GM19467 (cell line): ENCODE measurements at regions not wholly inside any gene's neighbourhood (a gene's known extent, or its start where the extent isn't known, plus 50 kb on each side); places are given as distances from the start of the nearest gene placed in this dataset.

Source experiments
- ATAC-seq: cut with Tn5 transposase; IDR thresholded peaks from one replicate; pipeline ENCODE4 v1.9.1; 2021; ENCODE audit warnings: mild to moderate bottlenecking, moderate library complexity; ENCODE audit not compliant: unreplicated experiment

DNA sequence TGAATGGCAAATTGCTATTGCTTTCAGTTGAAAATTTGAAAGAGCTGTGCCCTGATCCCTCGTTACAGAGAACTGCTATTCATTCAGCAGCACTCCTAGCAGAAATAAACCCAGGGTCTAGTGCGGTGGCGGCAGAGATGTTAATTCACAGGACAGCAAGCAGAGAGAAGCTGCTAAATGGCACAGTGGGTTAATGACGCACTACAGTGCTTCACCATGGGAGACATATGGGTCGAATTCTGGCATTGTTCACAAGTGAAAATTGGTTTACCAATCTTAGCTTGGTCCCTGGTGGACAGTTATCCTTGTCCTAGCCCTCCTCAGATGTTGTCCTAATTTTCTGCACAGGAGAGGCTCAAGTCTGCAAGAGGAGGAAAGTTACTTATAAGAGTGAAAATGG lies 807.4 kb downstream of the TLE1 start:
- no peak for ATAC-seq

GRCh38 chr9:80881320-80881719 lies 808.0 kb downstream of the TLE1 start:
- ATAC-seq, result no peak

DNA sequence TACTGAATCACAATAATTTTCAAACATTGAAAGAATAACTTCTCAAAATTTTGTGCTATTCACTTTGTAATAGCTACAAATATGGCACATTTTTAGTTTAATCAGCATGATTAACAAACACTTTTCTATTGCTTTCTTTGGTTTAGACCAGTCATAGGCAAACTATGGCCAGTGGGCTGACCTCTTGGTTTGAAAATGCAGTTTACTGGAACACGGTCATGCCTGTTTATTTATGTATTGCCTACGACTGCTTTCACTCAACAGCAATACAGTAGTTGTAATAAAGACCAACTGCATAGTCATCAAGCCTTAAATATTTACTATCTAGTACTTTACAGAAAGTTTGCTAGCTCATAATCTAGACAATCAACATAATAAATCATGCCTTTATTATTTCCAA lies 810.8 kb downstream of the TLE1 start:
- no peak for ATAC-seq

GRCh38 chr9:80875947-80876346 lies 813.4 kb downstream of the TLE1 start:
- no peak for ATAC-seq

DNA sequence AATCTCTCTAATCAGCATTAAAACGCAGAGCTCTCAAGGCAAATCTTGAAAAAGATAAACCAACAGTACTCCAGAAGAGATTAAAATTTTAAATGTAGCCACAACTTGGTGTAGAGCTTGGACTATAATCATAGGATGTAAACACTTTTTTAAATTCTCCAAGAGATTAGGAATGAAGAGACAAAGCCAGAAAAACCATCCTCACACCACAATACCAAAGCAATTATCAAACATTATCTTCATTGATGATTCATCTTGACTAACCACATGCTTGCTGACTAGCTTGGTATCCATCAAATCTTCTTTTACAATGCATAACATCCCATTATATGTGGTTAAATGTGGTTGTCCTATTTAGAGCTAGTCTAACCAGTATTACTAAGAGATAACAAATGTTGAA lies 815.1 kb downstream of the TLE1 start:
- no peak for ATAC-seq

DNA sequence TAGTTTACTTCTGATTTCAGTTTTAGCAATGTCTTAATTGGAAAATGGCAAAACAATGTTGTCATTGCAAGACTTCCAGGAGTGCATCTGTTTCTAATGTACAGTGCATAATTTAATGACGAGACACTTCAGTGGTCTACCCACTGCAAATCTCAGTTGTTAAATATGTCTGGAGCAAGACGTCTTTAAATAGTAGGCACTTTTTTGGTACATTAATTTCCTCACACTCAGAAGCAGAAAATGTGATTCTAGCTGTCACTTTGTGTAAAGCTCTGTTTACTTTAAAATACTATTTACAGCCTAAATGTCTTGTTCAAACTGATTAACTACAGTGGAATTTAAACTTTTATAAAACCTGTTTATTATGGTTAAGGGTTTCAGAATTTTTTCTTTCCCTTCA lies 815.5 kb downstream of the TLE1 start:
- ATAC-seq, result no peak

DNA sequence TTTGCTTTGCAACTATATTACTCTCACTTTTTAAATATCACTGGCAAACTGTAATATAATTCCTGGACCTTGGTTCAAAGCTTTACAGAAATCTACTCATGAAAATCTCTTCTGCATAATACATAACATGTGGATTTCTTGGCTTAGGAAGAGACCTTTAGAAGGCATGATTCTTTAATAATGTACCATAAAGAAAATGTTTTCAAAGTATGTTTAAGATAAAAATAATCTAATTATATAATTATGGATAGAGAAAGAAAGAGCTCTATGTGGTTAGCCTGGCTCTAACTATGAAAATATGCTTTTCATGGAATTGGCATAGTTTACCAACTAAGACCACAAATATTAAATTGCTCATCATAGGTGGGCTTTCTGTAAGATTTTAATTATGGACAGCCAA lies 817.8 kb downstream of the TLE1 start:
- ATAC-seq, result no peak

DNA sequence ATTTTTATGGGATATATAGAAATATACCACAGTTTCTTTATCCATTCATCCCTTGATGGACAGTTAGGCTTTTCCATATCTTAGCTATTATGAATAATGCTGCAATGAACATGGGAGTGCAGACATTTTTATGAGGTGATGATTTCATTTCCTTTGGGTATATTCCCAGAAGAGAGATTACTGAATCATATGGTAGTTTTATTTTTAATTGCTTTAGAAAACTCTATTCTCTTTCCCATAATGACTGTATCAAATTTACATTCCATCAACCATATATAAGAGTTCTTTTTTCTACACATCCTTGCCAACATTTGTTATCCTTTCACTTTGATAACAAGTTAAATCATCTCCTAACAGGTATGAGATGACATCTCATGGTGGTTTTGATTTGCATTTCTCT lies 821.6 kb downstream of the TLE1 start:
- ATAC-seq, result no peak

- no peak for ATAC-seq
These were observed 822.6 kb downstream of the TLE1 start for GRCh38 chr9:80866576-80867227.

- no peak for ATAC-seq
These were observed 823.2 kb downstream of the TLE1 start for GRCh38 chr9:80866121-80866520.

DNA sequence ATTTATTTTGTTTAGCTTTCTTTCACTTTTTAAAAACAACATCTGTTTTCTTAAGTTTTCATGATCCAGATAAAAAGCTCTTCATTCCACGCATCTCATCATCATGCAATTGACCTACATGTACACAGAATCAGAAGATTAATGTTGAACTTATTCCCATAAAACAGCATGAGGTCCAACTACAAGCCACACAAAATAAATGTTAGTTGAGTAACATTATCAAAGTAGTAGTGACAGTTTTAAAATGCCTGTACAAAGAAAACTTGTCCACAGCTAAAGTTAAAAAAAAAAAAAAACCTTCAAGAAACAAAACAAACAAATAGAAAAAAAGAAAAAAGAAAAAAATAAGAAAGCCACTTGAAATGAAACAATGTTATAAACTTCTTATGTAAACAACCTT lies 846.3 kb downstream of the TLE1 start:
- ATAC-seq, result no peak

DNA sequence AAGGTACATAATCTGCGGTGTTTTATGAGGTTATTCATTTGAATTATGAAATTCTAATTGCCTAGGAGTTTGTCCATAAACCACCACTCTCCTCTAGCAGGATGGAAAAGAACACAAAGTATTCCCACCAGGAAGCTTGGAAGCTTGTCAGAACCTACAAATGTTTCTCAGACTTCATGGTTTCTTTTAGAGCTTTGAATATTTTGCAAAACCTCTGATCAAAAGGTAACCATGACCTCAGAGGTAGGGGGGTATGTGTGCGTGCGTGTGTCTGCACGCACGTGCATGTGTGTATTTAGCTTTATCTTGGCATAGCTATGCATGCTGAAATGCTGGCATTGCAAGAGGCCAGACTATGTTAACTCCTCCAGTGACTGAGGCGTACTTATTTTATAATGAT lies 847.0 kb downstream of the TLE1 start:
- no peak for ATAC-seq

DNA sequence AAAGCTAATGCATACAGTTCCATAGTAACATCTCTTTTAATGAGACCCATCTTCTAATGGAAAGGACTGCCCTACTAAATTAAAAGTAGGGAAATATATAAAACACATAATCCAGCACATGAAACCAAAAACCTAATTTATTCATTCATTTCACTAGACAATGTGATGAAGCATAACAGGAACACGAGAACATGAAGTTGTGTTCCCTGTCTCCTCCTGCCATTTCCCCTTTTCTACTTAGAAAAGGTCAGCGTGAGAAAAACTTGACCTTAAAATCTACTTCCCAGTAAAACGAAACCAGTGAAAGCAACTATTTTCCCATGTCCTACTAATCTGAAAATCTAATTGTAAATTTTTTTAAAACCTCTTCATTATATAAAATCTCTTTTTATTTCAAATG lies 847.5 kb downstream of the TLE1 start:
- ATAC-seq, result no peak

DNA sequence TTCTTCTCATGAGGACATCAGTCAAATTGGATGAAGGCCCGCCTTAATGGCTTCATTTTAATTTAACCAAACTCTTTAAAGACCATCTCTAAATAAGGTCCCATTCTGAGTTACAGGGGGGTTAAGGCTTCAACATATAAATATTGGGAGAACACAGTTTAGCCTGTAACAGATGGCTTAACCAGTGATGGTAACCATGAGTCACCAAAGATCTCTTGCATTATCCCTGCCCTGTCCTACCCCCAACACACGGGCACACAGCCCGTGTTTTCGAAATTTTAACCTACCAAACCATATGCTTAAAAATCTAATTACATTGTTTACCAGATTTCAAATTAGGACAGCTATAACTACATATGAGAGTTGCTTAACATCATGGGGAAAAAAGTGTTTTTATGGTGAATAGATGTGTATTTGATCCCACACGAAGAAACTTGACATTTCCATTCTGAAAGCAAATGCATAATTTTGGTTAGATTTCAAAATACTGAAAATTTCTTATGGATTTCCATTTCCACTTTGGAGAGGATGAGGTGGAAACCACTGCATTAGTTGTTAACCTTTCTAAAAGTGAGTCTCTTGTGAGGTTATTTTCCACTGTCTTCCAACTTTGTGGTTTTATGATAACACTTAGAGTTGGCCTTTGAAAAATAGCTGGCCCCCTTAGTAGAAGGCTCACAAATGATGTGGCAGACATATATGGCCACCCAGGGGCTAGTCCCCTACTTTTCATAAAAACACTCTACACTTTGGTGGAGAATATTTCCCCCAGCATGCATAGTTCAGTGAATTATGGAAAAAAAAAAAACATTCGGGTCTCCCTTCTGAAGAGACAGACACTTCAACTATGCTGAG lies 849.3 kb downstream of the TLE1 start:
- ATAC-seq, result no peak

DNA sequence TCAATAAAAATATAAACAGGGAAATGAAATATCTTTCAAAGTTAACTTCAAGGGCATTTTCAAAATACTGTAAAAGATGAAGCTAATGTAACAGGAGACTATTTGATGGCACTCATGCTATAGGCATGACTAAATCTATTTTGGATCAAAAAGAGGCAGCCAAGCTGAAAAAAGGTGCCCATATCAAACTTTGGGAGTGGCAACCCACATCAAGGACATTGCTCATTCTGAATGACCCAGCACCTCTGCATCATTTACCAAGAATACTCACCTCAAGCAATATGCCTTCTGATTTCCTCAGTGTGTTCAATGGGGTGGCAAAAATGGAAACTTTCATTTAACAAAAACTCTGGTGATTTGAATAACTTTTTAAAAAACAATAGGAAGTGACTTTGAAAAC lies 853.3 kb downstream of the TLE1 start:
- no peak for ATAC-seq

DNA sequence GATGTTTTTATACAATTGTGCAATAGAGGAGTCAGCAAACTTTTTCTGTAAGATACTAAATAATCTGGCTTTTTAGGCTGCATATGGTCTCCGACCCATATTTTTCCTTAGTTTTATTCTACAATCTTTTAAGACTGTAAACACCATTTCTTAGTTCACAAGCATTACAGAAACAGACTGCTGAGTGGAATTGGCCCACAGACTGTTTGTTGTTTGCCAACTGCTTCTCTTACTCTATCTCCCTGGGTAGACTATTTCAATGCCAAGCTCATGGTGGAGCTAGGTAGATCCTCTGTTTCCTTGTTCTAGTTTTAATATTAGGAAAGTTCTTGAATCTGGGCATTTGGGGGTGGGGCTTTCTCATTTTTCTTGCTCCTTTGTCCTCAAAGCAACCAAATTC lies 857.6 kb downstream of the TLE1 start:
- no peak for ATAC-seq

DNA sequence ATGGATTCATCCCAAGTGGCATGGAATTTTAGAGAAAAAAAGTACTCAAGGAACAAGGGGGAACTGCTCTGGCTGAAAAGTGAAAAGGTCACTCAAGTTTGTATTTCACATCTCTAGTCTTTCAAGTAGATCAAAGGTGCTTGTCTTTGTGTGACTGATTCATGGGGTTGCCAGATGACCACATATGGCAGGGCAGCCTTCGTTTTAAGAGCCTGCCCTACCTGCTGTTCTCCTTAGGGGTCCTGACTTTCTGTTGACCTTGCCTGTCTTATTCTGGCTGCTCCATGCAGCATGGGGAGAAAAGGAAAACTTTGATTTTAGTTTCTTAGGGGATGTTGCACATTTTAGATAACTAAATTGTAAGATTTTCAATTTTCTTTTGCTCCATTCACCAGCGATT lies 877.7 kb downstream of the TLE1 start:
- no peak for ATAC-seq

- ATAC-seq, result no peak
These were observed 878.3 kb downstream of the TLE1 start for GRCh38 chr9:80811003-80811402.

GRCh38 chr9:80806671-80807070 lies 882.7 kb downstream of the TLE1 start:
- no peak for ATAC-seq

DNA sequence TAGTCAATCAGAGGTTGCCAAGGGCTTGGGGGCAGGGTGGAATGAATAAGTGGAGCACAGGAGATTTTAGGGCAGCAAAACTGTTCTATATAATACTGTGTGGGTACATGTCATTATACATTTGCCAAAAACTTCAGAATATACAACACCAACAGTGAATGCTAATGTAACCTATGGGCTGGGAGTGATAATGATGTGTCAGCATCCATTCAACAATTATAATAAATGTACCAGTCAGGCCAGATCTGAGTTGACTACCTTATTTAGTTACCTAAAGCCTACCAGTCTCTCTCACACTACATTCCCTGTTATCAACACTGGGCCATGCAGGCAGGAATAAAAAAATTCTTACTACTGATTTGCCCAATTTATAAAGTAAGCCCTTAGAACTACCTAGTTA lies 884.5 kb downstream of the TLE1 start:
- no peak for ATAC-seq

DNA sequence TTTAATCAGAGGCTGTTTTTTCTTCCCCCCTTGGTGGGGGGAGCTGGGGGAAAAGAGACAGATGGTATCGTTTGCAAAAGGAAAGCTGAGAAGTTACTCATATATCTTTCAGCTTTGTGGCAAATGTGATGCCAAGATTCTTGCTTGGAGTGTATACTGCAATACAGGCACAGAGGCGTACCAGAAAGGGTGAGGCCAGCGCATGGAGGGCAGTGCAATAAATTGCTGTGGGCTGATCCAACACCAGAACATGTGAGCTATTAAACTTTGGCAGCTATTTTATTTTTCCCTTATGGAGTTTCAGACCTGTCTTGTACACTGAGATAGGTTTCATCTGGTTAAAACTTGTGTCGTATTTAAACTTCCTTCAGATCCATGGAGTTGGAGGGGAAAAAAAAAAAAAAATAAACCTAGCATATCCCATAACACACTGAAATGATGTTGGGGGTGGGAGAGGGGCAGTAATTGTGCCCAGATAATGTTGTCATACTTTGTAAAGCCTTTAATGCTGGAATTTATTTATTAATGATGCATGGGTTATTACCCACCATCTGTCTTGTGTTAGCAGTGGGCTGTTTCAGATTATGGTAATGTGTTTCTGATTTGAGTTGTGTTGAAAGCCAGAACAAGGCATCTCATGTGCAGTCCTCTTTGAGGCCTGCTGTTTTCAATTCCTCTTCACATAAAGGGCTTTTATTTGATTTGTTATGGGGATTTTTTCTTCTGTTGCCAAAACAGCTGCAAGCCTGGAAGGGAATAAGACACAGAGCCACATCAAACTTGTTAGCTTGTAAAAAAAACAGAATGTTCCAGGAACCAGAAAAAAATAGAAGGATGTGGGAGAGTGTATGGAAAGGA lies 891.3 kb downstream of the TLE1 start:
- ATAC-seq, result no peak
